GM18505 (cell line): ENCODE measurements at regions not wholly inside any gene's neighbourhood (a gene's known extent, or its start where the extent isn't known, plus 50 kb on each side); places are given as distances from the start of the nearest gene placed in this dataset.
A peak's percentile ranks its signal among the peaks of the same experiment; 100 is the strongest.

ENCODE experiments used
- ATAC-seq: cut with Tn5 transposase; IDR thresholded peaks from one replicate; pipeline ENCODE4 v1.9.1; 2021; ENCODE audit not compliant: unreplicated experiment
- POLR2A ChIP-seq: IDR thresholded peaks from 4 replicates; pipeline ENCODE4 v1.6.1; 2011; ENCODE audit warnings: borderline replicate concordance; ENCODE audit not compliant: insufficient read depth, insufficient read length; ENCODE audit errors: extremely low read depth

- TF ChIP-seq POLR2A: no peak
- no peak for ATAC-seq
Measured at GRCh38 chr5:99901972-99902371, 633.2 kb upstream of the FAM174A start.

GRCh38 chr5:99900302-99900852, 634.8 kb upstream of the FAM174A start:
- no peak for ATAC-seq
- no peak for TF ChIP-seq POLR2A

- ATAC-seq: no peak
- no peak for TF ChIP-seq POLR2A
Measured at GRCh38 chr5:99879791-99880511, 655.2 kb upstream of the FAM174A start.

- no peak for TF ChIP-seq POLR2A
- no peak for ATAC-seq
Measured at GRCh38 chr5:99878830-99879229, 656.3 kb upstream of the FAM174A start.

GRCh38 chr5:99866740-99867139, 668.4 kb upstream of the FAM174A start:
- ATAC-seq: peak; percentile 98
- no peak for TF ChIP-seq POLR2A

GRCh38 chr5:99865159-99865558, 670.0 kb upstream of the FAM174A start:
- TF ChIP-seq POLR2A: no peak
- no peak for ATAC-seq

- TF ChIP-seq POLR2A: no peak
- no peak for ATAC-seq
Measured at GRCh38 chr5:99835791-99836190, 699.4 kb upstream of the FAM174A start.

- TF ChIP-seq POLR2A: no peak
- ATAC-seq: no peak
Measured at GRCh38 chr5:99827136-99827535, 708.0 kb upstream of the FAM174A start.

GRCh38 chr5:99817796-99818195, 717.4 kb upstream of the FAM174A start:
- no peak for TF ChIP-seq POLR2A

GRCh38 chr5:99814321-99815063, 720.7 kb upstream of the FAM174A start:
- ATAC-seq: no peak
- TF ChIP-seq POLR2A: no peak

More at GRCh38 chr5:99817796-99818195, 717.4 kb upstream of the FAM174A start:
- ATAC-seq: no peak

GRCh38 chr5:99808657-99809230, 726.4 kb upstream of the FAM174A start:
- TF ChIP-seq POLR2A: no peak
- ATAC-seq: no peak

- ATAC-seq: no peak
- no peak for TF ChIP-seq POLR2A
Measured at GRCh38 chr5:99807346-99807745, 727.8 kb upstream of the FAM174A start.

GRCh38 chr5:99795031-99795430, 740.1 kb upstream of the FAM174A start:
- no peak for TF ChIP-seq POLR2A
- no peak for ATAC-seq
